Psoas muscle (tissue), 7 donors: ENCODE measurements at regions not wholly inside any gene's neighbourhood (a gene's known extent, or its start where the extent isn't known, plus 50 kb on each side); places are given as distances from the start of the nearest gene placed in this dataset.

ENCODE experiments used
- ATAC-seq, 4 donors: fragments of 200-7000 bp; cut with Tn5 transposase; one replicate each; pipeline ENCODE4 v1.9.1; 2020; ENCODE audit warnings: moderate library complexity in 3 of 4, mild to moderate bottlenecking in 2 of 4
- DNase-seq, 2 donors: peaks; one replicate each; pipeline ENCODE4 v3.0.0-alpha.2; 2020
- H3K27ac ChIP-seq: fragments of 200-600 bp; one replicate; pipeline ENCODE4 v1.8.0; 2022
- H3K27me3 ChIP-seq, 3 donors: fragments of 200-600 bp in 1 of 3; one replicate each; pipeline versions ENCODE4 v1.6.1 to v1.8.0; 2013 to 2022; ENCODE audit warnings: low read length in 2 of 3, mild to moderate bottlenecking in 2 of 3, moderate library complexity in 1 of 3; ENCODE audit not compliant: insufficient read depth in 3 of 3
- H3K36me3 ChIP-seq, 2 donors: fragments of 200-600 bp in 1 of 2; one replicate each; pipeline versions ENCODE4 v1.6.1 to v1.8.0; 2013 to 2022; ENCODE audit warnings: low read depth in 1 of 2, mild to moderate bottlenecking in 1 of 2, moderate library complexity in 1 of 2; ENCODE audit not compliant: insufficient read depth in 1 of 2
- H3K4me1 ChIP-seq: fragments of 200-600 bp; one replicate; pipeline ENCODE4 v1.8.0; 2022
- H3K4me3 ChIP-seq: fragments of 200-600 bp; one replicate; pipeline ENCODE4 v1.8.0; 2022; ENCODE audit warnings: mild to moderate bottlenecking
- H3K9me3 ChIP-seq: fragments of 200-600 bp; one replicate; pipeline ENCODE4 v1.8.0; 2022
- WGBS, 3 donors: extraction: QIAGEN DNeasy Blood & Tissue Kit; methylation state at CpG; one replicate each; pipeline versions ENCODE4 v1.1.6 to v1.1.7; 2013; 5-methylcytosine and 5-hydroxymethylcytosine counted together
- intact Hi-C, 2 donors: fragments of 100-400 bp; cut with DNase I; formaldehyde crosslinking; loops; one replicate each; pipeline versions ENCODE4 v1.11.0 to v1.14.2; 2022
- TF ChIP-seq, protein P1 (sequence below): fragments of 200-600 bp; IDR thresholded peaks from one replicate; pipeline ENCODE4 v1.8.0; 2022; ENCODE audit warnings: antibody characterized with exemption
- donor health status: healthy with polysubstance abuse.
- donor health status: DM: no; HTN: no; CAD: no; lungs with moderate emphysema.
- donor health status: Bipolar disorder and iron deficiency.
- donor health status: healthy.
- donor health status: DM: yes; HTN: yes; CAD: no.
- donor health status: DM: no; HTN: no; CAD: no.
- donor health status: DM: yes; HTN: yes; CAD: no.

DNA sequence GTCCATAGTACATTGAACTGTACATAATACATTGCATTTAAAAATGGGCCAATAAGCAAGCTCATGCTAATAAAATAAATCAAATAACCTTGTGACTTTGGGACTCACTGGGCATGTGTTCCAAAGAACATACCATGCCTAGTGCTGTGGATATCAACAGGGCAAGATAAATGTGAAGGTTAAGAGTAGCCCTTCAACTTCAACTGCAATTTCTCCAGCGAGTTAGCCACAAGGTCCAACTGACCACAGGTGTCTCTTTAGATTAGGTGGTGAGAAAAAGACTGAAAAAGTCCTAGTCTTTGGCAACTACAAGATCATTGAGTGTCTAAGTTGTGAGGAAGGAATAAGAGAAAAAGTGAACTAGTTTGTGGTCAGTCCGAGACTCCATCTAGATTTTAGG, 78.3 kb upstream of the ATP11B start:
- H3K4me1 ChIP-seq = no peaks in the 10 kb centered on the region
- H3K27ac ChIP-seq = no peak overlapping the region
- no peaks in the 10 kb centered on the region for H3K9me3 ChIP-seq
- DNase-seq = no peak
- no peak overlapping the region for H3K4me3 ChIP-seq
- intact Hi-C loops = loop anchor here (2.0 to 5.0 kb wide), 2 partner anchors 62 to 126 kb away; no protein-coding TSS in a partner anchor
- no peak for ATAC-seq
- TF ChIP-seq, protein P1, sequence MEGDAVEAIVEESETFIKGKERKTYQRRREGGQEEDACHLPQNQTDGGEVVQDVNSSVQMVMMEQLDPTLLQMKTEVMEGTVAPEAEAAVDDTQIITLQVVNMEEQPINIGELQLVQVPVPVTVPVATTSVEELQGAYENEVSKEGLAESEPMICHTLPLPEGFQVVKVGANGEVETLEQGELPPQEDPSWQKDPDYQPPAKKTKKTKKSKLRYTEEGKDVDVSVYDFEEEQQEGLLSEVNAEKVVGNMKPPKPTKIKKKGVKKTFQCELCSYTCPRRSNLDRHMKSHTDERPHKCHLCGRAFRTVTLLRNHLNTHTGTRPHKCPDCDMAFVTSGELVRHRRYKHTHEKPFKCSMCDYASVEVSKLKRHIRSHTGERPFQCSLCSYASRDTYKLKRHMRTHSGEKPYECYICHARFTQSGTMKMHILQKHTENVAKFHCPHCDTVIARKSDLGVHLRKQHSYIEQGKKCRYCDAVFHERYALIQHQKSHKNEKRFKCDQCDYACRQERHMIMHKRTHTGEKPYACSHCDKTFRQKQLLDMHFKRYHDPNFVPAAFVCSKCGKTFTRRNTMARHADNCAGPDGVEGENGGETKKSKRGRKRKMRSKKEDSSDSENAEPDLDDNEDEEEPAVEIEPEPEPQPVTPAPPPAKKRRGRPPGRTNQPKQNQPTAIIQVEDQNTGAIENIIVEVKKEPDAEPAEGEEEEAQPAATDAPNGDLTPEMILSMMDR = no peak
- H3K36me3 ChIP-seq = no peaks in the 10 kb centered on the region
- 90 to 94% (median 92%) methylated on average over 2 of the region's 2 CpGs for WGBS, 3 donors
- H3K27me3 ChIP-seq = no peaks in the 10 kb centered on the region

DNA sequence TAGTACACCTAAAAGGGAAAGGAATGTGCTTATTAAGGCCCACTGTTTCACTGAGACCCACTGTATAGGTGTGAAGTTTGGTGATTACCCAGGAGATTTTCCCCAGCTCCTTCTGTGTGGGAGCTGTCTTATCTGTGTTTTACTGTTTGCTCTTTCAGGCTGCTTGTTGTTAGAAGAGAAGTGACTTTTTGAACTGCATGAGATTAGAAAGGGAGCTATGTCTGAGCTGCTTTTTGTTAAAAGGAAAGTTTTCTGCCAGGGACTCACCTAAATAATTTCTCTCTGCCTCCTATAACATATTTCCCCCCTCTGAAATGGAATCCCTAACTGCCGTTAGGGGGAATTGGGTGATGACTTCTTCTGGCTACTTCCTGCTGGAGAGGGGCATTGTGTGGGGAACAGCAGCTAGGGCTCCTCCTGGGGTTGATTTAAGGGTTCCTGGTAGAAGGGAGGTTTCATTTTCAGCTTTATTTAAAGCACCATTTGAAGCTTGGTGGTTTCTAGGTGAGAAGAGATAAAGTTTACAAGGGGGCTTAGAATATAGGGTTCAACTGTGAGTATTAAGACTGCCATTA, 77.1 kb upstream of the ATP11B start:
- H3K27ac ChIP-seq = no peak overlapping the region
- intact Hi-C loops = loop anchor here in 1 of 2 donors (5.0 kb wide), 1 partner anchor 61 kb away; no protein-coding TSS in a partner anchor
- no peaks in the 10 kb centered on the region for H3K27me3 ChIP-seq
- ATAC-seq (no peak), DNase-seq (no peak)
- TF ChIP-seq, protein P1 = no peak
- H3K36me3 ChIP-seq = no peaks in the 10 kb centered on the region
- H3K9me3 ChIP-seq = no peaks in the 10 kb centered on the region
- no peak overlapping the region for H3K4me3 ChIP-seq
- no peaks in the 10 kb centered on the region for H3K4me1 ChIP-seq
- 25 to 50% (median 39%) methylated on average over 1 of the region's 1 CpG for WGBS, 3 donors

DNA sequence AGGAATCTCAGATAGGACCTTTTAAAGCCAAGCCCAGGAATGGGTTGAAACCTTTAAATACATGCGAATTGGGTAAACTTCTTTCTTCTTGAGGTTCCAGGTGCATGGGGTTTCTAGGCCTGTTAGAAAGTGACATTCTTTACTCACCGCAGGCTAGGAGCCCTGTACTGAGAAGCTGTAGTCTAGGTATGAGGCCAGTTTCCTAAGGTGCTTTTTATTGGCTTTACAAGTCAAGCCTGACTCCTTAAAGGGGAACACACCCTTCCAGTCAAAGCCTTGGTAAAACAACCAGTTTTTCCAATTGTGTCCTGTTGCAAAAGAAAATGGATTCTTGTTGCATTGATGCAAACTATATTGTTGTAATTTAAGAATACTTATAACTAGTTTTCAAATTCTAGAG, 76.1 kb upstream of the ATP11B start:
- WGBS, 3 donors = 74 to 77% (median 75%) methylated on average over 2 of the region's 2 CpGs
- no peak overlapping the region for H3K27ac ChIP-seq
- intact Hi-C loops = loop anchor here in 1 of 2 donors (5.0 kb wide), 1 partner anchor 60 kb away; no protein-coding TSS in a partner anchor
- TF ChIP-seq, protein P1 = no peak
- DNase-seq (no peak), ATAC-seq (no peak)
- H3K27me3 ChIP-seq = no peaks in the 10 kb centered on the region
- no peaks in the 10 kb centered on the region for H3K4me1 ChIP-seq
- no peaks in the 10 kb centered on the region for H3K36me3 ChIP-seq
- H3K9me3 ChIP-seq = no peaks in the 10 kb centered on the region
- H3K4me3 ChIP-seq = no peak overlapping the region

DNA sequence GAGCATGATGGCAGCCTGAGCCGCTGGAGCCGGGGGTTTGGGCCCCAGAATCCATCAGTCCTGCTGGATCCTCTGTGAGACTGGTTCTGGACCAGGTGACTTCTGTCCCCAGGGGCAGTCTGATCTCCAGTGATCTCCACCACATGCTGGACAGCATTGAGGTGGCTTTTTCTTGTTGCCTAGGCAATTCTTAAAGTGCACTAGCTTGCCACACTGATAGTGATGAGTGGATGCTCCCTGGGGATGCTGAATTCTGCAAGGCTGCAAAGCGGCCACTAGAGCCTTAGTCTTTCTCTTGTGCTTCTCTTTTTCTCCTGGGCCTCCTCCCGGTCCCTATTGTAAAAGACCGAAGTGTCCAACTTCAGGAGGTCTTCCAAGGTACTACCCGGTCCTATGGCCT, 70.4 kb upstream of the ATP11B start:
- Histone ChIP-seq H3K27ac (no peak overlapping the region), H3K4me1 (no peaks in the 10 kb centered on the region), H3K36me3 (no peaks in the 10 kb centered on the region), H3K4me3 (no peak overlapping the region), H3K9me3 (no peaks in the 10 kb centered on the region), H3K27me3 (no peaks in the 10 kb centered on the region)
- 90% methylated on average over 6 of the region's 6 CpGs for WGBS, 3 donors
- TF ChIP-seq, protein P1 = no peak
- ATAC-seq (no peak), DNase-seq (no peak)
- intact Hi-C loops = no loop called here

DNA sequence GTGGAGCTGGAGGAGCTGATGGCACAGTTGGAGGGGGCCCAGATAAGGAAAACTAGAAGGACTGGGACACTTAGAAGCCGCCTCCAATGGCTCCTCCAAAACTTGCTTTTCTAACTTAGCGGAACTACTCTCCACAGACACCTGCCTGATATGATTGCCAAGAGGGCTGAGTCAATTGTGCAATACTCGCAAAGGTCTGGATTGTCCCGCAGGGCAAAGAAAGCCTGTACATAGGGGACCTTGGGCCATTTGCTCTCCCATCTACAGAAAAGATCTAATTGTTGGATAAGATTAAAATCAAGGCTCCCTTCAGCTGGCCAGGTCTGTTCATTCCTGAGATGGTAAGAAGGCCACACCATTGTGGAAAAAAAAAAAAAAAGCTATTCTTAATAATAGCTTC, 69.7 kb upstream of the ATP11B start:
- H3K27ac ChIP-seq = no peak overlapping the region
- DNase-seq (no peak), ATAC-seq (no peak)
- WGBS, 3 donors = 94 to 96% (median 95%) methylated on average over 4 of the region's 4 CpGs
- no peaks in the 10 kb centered on the region for H3K4me1 ChIP-seq
- H3K4me3 ChIP-seq = no peak overlapping the region
- H3K36me3 ChIP-seq = no peaks in the 10 kb centered on the region
- H3K9me3 ChIP-seq = no peaks in the 10 kb centered on the region
- intact Hi-C loops = no loop called here
- TF ChIP-seq, protein P1 = no peak
- H3K27me3 ChIP-seq = no peaks in the 10 kb centered on the region
